ENCODE measurements at regions not wholly inside any gene's neighbourhood (a gene's known extent, or its start where the extent isn't known, plus 50 kb on each side); places are given as distances from the start of the nearest gene placed in this dataset.

DNA sequence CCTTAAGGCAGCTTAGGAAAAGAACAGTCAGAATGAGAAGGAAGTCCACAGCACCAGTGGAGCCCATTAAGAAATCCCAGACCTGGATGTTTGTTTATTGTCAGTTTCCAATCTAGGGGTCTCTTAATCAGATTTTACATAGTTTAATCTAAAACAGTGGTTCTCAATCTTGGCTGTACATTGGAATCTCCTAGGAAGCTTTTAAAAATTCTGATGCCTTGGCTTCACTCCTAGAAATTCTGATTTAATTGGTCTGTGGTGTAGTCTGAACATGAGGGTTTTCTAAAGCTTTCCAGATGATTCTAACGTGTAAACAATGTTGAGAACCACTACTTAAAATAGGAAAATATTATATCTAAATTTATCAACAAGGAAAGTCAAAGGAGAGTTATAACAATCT is 56.6 kb upstream of the SPRED1 start:
- TF ChIP-seq POLR2A (IDR thresholded peaks at IDR 0.05): no peak
- TF ChIP-seq, protein P1, sequence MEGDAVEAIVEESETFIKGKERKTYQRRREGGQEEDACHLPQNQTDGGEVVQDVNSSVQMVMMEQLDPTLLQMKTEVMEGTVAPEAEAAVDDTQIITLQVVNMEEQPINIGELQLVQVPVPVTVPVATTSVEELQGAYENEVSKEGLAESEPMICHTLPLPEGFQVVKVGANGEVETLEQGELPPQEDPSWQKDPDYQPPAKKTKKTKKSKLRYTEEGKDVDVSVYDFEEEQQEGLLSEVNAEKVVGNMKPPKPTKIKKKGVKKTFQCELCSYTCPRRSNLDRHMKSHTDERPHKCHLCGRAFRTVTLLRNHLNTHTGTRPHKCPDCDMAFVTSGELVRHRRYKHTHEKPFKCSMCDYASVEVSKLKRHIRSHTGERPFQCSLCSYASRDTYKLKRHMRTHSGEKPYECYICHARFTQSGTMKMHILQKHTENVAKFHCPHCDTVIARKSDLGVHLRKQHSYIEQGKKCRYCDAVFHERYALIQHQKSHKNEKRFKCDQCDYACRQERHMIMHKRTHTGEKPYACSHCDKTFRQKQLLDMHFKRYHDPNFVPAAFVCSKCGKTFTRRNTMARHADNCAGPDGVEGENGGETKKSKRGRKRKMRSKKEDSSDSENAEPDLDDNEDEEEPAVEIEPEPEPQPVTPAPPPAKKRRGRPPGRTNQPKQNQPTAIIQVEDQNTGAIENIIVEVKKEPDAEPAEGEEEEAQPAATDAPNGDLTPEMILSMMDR (IDR thresholded peaks at IDR 0.05): no peak
